ENCODE measurements at regions not wholly inside any gene's neighbourhood (a gene's known extent, or its start where the extent isn't known, plus 50 kb on each side); places are given as distances from the start of the nearest gene placed in this dataset.
"Not testable (repeated sequence)": the region's sequence is repeated elsewhere in the genome, so short reads cannot be mapped to it uniquely, and the experiment has no call there.

GRCh38 chr16:65697065-65697464 lies 575.2 kb upstream of the CDH11 start:
- Mint-ChIP-seq H3K27me3 (ENCODE audit: low read depth in 3 of 3) (peaks cover 0 to 2% (median 2%) of the 10 kb centered on the region in 3 donors), H3K27ac (no peak overlapping the region), H3K4me1 (no peaks in the 10 kb centered on the region), H3K4me3 (no peak overlapping the region), H3K9me3 (peaks cover 0 to 2% (median 0%) of the 10 kb centered on the region in 6 donors), H3K36me3 (no peaks in the 10 kb centered on the region)
- DNase-seq: no peak

GRCh38 chr16:65691846-65692245 lies 570.0 kb upstream of the CDH11 start:
- DNase-seq; H3K9me3 Mint-ChIP-seq; H3K36me3 Mint-ChIP-seq; H3K4me3 Mint-ChIP-seq; H3K27me3 Mint-ChIP-seq (ENCODE audit: low read depth in 3 of 3); H3K27ac Mint-ChIP-seq; H3K4me1 Mint-ChIP-seq: not testable (repeated sequence)

GRCh38 chr16:65689726-65690125 lies 567.9 kb upstream of the CDH11 start:
- H3K4me3 Mint-ChIP-seq: no peak overlapping the region
- no peaks in the 10 kb centered on the region for H3K36me3 Mint-ChIP-seq
- H3K9me3 Mint-ChIP-seq: peaks cover 0 to 5% (median 2%) of the 10 kb centered on the region in 6 donors
- no peak for DNase-seq
- H3K27me3 Mint-ChIP-seq (ENCODE audit: low read depth in 3 of 3): no peaks in the 10 kb centered on the region
- H3K4me1 Mint-ChIP-seq: no peaks in the 10 kb centered on the region
- H3K27ac Mint-ChIP-seq: no peak overlapping the region

- Mint-ChIP-seq H3K4me1 (no peaks in the 10 kb centered on the region), H3K36me3 (no peaks in the 10 kb centered on the region), H3K27me3 (ENCODE audit: low read depth in 3 of 3) (peaks cover 0 to 2% (median 0%) of the 10 kb centered on the region in 3 donors), H3K4me3 (no peak overlapping the region), H3K9me3 (peaks cover 0 to 8% (median 4%) of the 10 kb centered on the region in 6 donors), H3K27ac (no peak overlapping the region)
- DNase-seq: no peak
These were observed 566.4 kb upstream of the CDH11 start for GRCh38 chr16:65688301-65688700.

DNA sequence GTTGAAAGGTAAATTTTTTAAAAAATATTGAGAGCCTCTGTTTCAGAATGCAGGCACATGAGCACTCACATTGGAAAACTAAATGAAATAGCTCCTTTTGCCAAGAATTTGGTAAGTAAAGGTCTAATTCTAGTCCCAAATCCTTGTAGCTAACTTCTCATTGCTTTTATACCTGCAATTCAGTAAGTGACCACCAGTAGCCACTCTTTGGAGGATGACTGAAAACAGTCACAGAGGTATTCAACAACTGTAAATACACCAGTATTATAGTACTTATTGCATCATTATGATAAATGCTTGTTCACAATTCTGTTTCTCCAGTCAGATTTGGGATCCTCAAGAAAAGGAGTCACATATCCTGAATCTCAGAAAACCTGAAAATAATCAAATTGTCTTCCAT lies 562.4 kb upstream of the CDH11 start:
- Mint-ChIP-seq H3K27me3 (ENCODE audit: low read depth in 3 of 3) (peaks cover 2 to 5% (median 2%) of the 10 kb centered on the region in 3 donors), H3K4me1 (no peaks in the 10 kb centered on the region), H3K36me3 (no peaks in the 10 kb centered on the region), H3K9me3 (peaks cover 0 to 11% (median 6%) of the 10 kb centered on the region in 6 donors), H3K27ac (no peak overlapping the region), H3K4me3 (no peak overlapping the region)
- no peak for DNase-seq

DNA sequence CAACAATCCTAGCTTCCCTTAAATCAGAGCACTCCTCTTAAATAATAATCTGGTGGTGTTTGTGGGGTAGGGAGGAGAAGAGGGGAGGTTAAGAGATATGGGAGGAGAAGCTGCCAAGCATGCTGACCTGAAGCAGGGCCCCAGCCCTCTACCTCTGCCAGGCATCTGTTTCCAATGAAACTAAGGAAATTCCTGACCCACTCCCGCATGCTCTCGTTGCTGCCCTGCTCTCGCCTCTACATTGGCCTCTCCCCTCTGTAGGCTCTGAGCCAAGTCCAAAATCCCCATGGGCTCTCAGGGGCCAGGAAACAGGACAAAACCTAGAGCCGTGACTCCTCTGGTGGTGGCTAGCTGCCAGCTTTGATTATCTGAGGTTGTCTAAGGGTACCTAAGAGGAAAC lies 559.5 kb upstream of the CDH11 start:
- Mint-ChIP-seq H3K9me3 (peaks cover 0 to 11% (median 6%) of the 10 kb centered on the region in 6 donors), H3K36me3 (no peaks in the 10 kb centered on the region), H3K27me3 (ENCODE audit: low read depth in 3 of 3) (peaks cover 2 to 5% (median 2%) of the 10 kb centered on the region in 3 donors), H3K4me3 (no peak overlapping the region), H3K4me1 (no peaks in the 10 kb centered on the region), H3K27ac (no peak overlapping the region)
- DNase-seq: no peak

DNA sequence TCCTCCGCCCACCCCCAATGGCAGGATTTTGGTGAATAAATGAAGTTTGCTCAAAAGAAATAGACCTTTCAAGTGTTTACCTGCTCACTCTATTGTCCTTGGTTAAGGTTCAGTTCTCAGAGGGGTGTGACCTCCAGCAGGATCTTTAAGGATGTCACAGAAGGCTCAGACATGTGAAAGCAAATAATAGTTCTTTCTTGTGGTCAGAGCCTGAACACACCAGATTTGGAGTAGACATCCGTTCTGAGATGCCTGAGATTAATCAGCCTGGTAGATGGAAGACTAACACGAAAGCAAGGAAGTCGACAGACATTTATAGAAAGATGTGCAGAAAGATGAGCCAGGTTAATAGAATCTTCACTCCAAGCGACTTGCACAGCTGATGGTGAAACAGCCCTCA lies 557.9 kb upstream of the CDH11 start:
- no peaks in the 10 kb centered on the region for H3K36me3 Mint-ChIP-seq
- no peaks in the 10 kb centered on the region for H3K4me1 Mint-ChIP-seq
- H3K27ac Mint-ChIP-seq: no peak overlapping the region

GRCh38 chr16:65675161-65675560 lies 553.3 kb upstream of the CDH11 start:
- no peak for DNase-seq
- Mint-ChIP-seq H3K9me3 (peaks cover 0 to 13% (median under 1%) of the 10 kb centered on the region in 6 donors), H3K27me3 (ENCODE audit: low read depth in 3 of 3) (peaks cover 0 to 3% (median 3%) of the 10 kb centered on the region in 3 donors), H3K36me3 (no peaks in the 10 kb centered on the region), H3K4me3 (no peak overlapping the region), H3K4me1 (no peaks in the 10 kb centered on the region), H3K27ac (no peak overlapping the region)

More for the DNA sequence above, 557.9 kb upstream of the CDH11 start:
- Mint-ChIP-seq H3K27me3 (ENCODE audit: low read depth in 3 of 3) (peaks cover 2 to 5% (median 2%) of the 10 kb centered on the region in 3 donors), H3K4me3 (no peak overlapping the region), H3K9me3 (peaks cover 0 to 11% (median 4%) of the 10 kb centered on the region in 6 donors)
- DNase-seq: no peak

- H3K36me3 Mint-ChIP-seq: no peaks in the 10 kb centered on the region
- peaks cover 0 to 10% (median 0%) of the 10 kb centered on the region in 6 donors for H3K9me3 Mint-ChIP-seq
- DNase-seq: no peak
- H3K27me3 Mint-ChIP-seq (ENCODE audit: low read depth in 3 of 3): peaks cover 0 to 4% (median 3%) of the 10 kb centered on the region in 3 donors
- no peak overlapping the region for H3K4me3 Mint-ChIP-seq
- H3K27ac Mint-ChIP-seq: no peak overlapping the region
- no peaks in the 10 kb centered on the region for H3K4me1 Mint-ChIP-seq
These were observed 551.1 kb upstream of the CDH11 start for GRCh38 chr16:65672960-65673359.

DNA sequence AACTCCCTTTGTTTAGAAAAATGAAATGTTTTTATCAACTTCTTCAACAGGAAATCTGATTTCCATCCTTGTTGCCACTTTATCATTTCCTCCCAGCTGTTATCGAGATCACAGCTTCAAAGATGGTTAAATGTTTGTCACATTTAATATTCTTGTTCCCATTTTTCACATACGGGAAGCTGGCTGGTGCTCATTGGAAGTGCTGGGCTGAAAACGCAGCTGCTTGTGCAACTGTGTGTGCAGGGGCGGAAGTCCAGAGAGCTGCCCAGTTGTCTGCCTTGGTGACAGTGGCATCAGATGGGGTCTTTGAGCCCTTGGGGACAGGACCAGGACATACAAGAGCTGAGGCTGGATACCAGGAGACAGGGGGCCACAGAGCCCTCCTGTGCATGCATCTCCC lies 549.2 kb upstream of the CDH11 start:
- Mint-ChIP-seq H3K36me3 (no peaks in the 10 kb centered on the region), H3K9me3 (peaks cover 0 to 10% (median 0%) of the 10 kb centered on the region in 6 donors), H3K4me1 (no peaks in the 10 kb centered on the region), H3K4me3 (no peak overlapping the region), H3K27ac (no peak overlapping the region), H3K27me3 (ENCODE audit: low read depth in 3 of 3) (peaks cover 0 to 4% (median 3%) of the 10 kb centered on the region in 3 donors)
- DNase-seq: no peak

DNA sequence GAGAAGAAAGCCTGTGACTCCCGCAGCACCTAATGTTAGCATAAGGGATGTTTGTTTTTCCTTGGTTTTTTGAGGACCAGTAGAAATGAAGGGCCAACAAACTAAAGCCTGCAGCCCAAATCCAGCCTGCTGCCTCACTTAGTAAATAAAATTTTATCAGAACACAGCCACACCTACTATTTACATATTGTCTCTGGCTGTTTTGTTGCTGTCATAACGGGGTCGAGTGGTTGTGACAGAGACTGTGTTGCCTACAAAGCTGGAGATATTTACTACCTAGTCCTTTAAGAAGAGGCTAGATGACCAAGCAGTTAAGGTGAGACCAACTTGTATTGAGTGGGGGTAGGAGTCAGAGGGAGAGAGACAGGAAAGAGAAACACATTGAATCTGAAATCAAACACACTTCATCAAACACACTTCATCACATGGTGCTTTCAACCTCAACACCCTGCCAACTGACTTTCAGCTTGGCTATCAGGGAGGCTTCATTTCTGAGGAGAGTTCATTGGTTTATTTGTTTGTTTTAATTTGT lies 546.3 kb upstream of the CDH11 start:
- H3K4me3 Mint-ChIP-seq: no peak overlapping the region
- no peak for DNase-seq
- no peak overlapping the region for H3K27ac Mint-ChIP-seq
- peaks cover 2 to 4% (median 3%) of the 10 kb centered on the region in 3 donors for H3K27me3 Mint-ChIP-seq (ENCODE audit: low read depth in 3 of 3)
- H3K36me3 Mint-ChIP-seq: no peaks in the 10 kb centered on the region
- H3K9me3 Mint-ChIP-seq: peaks cover 0 to 14% (median 0%) of the 10 kb centered on the region in 6 donors
- no peaks in the 10 kb centered on the region for H3K4me1 Mint-ChIP-seq

GRCh38 chr16:65667011-65667578 lies 545.2 kb upstream of the CDH11 start:
- no peak overlapping the region for H3K27ac Mint-ChIP-seq
- H3K4me1 Mint-ChIP-seq: no peaks in the 10 kb centered on the region
- DNase-seq: no peak

DNA sequence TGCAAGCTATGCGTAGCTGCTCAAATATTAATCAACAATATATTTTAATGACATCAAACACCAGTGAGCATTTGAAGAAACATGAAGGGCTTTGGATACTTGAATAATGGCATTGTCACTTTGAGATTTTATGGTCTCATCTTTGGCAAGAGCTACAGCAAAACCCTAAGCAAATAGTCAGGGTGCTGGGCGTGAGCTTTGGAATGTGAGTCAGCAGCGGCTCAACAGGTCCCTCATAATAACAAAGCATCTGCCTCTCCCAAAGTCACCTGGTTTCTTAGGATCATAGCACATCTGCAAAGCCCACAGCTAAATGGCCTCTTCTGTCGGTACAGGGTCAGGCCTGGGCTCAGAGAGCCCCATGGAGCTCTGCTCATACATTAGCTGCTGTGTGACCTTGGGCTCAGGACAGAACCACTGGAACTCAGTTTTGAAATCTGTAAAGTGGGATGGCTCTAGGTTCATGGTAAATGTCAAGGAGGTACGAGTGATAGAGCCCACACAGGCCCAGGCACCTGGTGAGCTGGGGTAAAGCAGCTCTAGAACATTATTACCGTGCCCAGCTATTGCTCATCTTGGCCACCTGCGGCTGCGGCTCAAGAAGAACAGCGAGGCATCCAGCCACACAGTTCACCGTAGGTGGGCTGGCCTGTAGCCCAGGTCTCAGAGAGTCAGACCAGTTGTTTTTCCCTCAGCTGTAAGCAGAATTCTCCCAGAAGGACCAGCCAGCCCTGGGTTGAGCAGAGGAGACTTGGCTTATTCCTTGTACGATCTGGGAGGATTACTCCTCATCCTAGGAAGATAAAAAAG lies 544.5 kb upstream of the CDH11 start:
- DNase-seq: no peak
- Mint-ChIP-seq H3K36me3 (no peaks in the 10 kb centered on the region), H3K4me3 (no peak overlapping the region), H3K27ac (no peak overlapping the region), H3K27me3 (ENCODE audit: low read depth in 3 of 3) (peaks cover 0 to 4% (median 2%) of the 10 kb centered on the region in 3 donors), H3K9me3 (peaks cover 0 to 14% (median 0%) of the 10 kb centered on the region in 6 donors), H3K4me1 (no peaks in the 10 kb centered on the region)

More at GRCh38 chr16:65667011-65667578, 545.2 kb upstream of the CDH11 start:
- no peaks in the 10 kb centered on the region for H3K36me3 Mint-ChIP-seq
- peaks cover 2 to 4% (median 3%) of the 10 kb centered on the region in 3 donors for H3K27me3 Mint-ChIP-seq (ENCODE audit: low read depth in 3 of 3)
- peaks cover 0 to 14% (median 0%) of the 10 kb centered on the region in 6 donors for H3K9me3 Mint-ChIP-seq
- H3K4me3 Mint-ChIP-seq: no peak overlapping the region

DNA sequence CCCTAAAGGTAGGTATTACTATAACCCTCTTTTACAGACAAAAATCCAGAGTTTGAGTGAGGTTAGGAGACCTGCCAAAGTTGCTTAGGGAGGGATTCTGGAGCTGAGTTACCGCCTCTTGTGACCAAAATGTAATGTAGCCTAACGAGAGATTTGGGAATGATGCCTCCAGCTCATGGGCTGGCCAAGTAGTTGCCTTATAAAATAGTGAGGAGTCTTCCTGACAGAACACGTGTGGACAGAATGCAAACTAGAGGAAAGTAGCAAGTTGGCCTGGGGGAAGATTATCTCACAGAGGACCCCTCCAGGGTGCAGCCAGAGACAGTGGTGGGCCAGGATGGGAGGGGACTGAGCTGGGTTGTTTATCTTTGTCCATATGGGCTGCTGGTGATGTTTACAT lies 543.7 kb upstream of the CDH11 start:
- Mint-ChIP-seq H3K4me3 (no peak overlapping the region), H3K4me1 (no peaks in the 10 kb centered on the region), H3K27me3 (ENCODE audit: low read depth in 3 of 3) (peaks cover 1 to 4% (median 2%) of the 10 kb centered on the region in 3 donors), H3K9me3 (peaks cover 0 to 14% (median 0%) of the 10 kb centered on the region in 6 donors), H3K36me3 (no peaks in the 10 kb centered on the region), H3K27ac (no peak overlapping the region)
- DNase-seq: no peak
